ENCODE measurements at regions not wholly inside any gene's neighbourhood (a gene's known extent, or its start where the extent isn't known, plus 50 kb on each side); places are given as distances from the start of the nearest gene placed in this dataset.

GRCh38 chr6:26223650-26224546, 136.7 kb downstream of the HFE start:
- ATAC-seq (peak; percentile 88 to 91), DNase-seq (peak; percentile 49)
- Mint-ChIP-seq H3K36me3 (ENCODE audit: insufficient read depth) (no peaks in the 10 kb centered on the region), H3K4me3 (no peak overlapping the region), H3K27me3 (ENCODE audit: low read depth) (no peaks in the 10 kb centered on the region), H3K4me1 (ENCODE audit: low read depth) (peaks cover 11% of the 10 kb centered on the region), H3K9me3 (no peaks in the 10 kb centered on the region)

GRCh38 chr6:26224547-26224912, 137.3 kb downstream of the HFE start:
- peaks cover 14% of the 10 kb centered on the region for H3K4me1 Mint-ChIP-seq (ENCODE audit: low read depth)
- DNase-seq = no peak
- no peak for ATAC-seq
- H3K27me3 Mint-ChIP-seq (ENCODE audit: low read depth) = no peaks in the 10 kb centered on the region
- no peak overlapping the region for H3K4me3 Mint-ChIP-seq
- no peaks in the 10 kb centered on the region for H3K36me3 Mint-ChIP-seq (ENCODE audit: insufficient read depth)
- H3K9me3 Mint-ChIP-seq = no peaks in the 10 kb centered on the region

GRCh38 chr6:26224940-26225847, 138.0 kb downstream of the HFE start:
- peaks cover 14% of the 10 kb centered on the region for H3K4me1 Mint-ChIP-seq (ENCODE audit: low read depth)
- no peaks in the 10 kb centered on the region for H3K9me3 Mint-ChIP-seq
- no peaks in the 10 kb centered on the region for H3K36me3 Mint-ChIP-seq (ENCODE audit: insufficient read depth)
- no peak for ATAC-seq
- no peaks in the 10 kb centered on the region for H3K27me3 Mint-ChIP-seq (ENCODE audit: low read depth)
- no peak for DNase-seq
- H3K4me3 Mint-ChIP-seq = no peak overlapping the region

GRCh38 chr6:26225848-26226578, 138.8 kb downstream of the HFE start:
- H3K4me3 Mint-ChIP-seq = no peak overlapping the region
- H3K27me3 Mint-ChIP-seq (ENCODE audit: low read depth) = no peaks in the 10 kb centered on the region
- H3K4me1 Mint-ChIP-seq (ENCODE audit: low read depth) = peaks cover 14% of the 10 kb centered on the region
- ATAC-seq = no peak
- H3K36me3 Mint-ChIP-seq (ENCODE audit: insufficient read depth) = no peaks in the 10 kb centered on the region
- DNase-seq = no peak
- no peaks in the 10 kb centered on the region for H3K9me3 Mint-ChIP-seq

GRCh38 chr6:26226579-26226967, 138.4 kb upstream of the BTN3A2 start:
- Mint-ChIP-seq H3K36me3 (ENCODE audit: insufficient read depth) (no peaks in the 10 kb centered on the region), H3K27me3 (ENCODE audit: low read depth) (no peaks in the 10 kb centered on the region), H3K9me3 (no peaks in the 10 kb centered on the region), H3K4me3 (no peak overlapping the region), H3K4me1 (ENCODE audit: low read depth) (peaks cover 14% of the 10 kb centered on the region)
- DNase-seq (no peak), ATAC-seq (no peak)

- H3K4me3 Mint-ChIP-seq = no peak overlapping the region
- no peaks in the 10 kb centered on the region for H3K36me3 Mint-ChIP-seq (ENCODE audit: insufficient read depth)
- no peaks in the 10 kb centered on the region for H3K9me3 Mint-ChIP-seq
- peaks cover 31% of the 10 kb centered on the region for H3K4me1 Mint-ChIP-seq (ENCODE audit: low read depth)
- ATAC-seq (no peak), DNase-seq (no peak)
- no peaks in the 10 kb centered on the region for H3K27me3 Mint-ChIP-seq (ENCODE audit: low read depth)
Measured at GRCh38 chr6:26230351-26230750, 134.6 kb upstream of the BTN3A2 start.

GRCh38 chr6:26231006-26231587, 133.9 kb upstream of the BTN3A2 start:
- Mint-ChIP-seq H3K36me3 (ENCODE audit: insufficient read depth) (no peaks in the 10 kb centered on the region), H3K4me1 (ENCODE audit: low read depth) (peaks cover 36% of the 10 kb centered on the region), H3K27me3 (ENCODE audit: low read depth) (no peaks in the 10 kb centered on the region), H3K9me3 (no peaks in the 10 kb centered on the region), H3K4me3 (no peak overlapping the region)
- ATAC-seq (no peak), DNase-seq (no peak)

GRCh38 chr6:26232306-26232939, 132.6 kb upstream of the BTN3A2 start:
- Mint-ChIP-seq H3K9me3 (no peaks in the 10 kb centered on the region), H3K4me3 (peak overlapping the region; percentile 88), H3K27me3 (ENCODE audit: low read depth) (no peaks in the 10 kb centered on the region), H3K4me1 (ENCODE audit: low read depth) (peaks cover 32% of the 10 kb centered on the region), H3K36me3 (ENCODE audit: insufficient read depth) (no peaks in the 10 kb centered on the region)
- DNase-seq (no peak), ATAC-seq (no peak)

GRCh38 chr6:26232940-26233648, 131.9 kb upstream of the BTN3A2 start:
- H3K9me3 Mint-ChIP-seq = no peaks in the 10 kb centered on the region
- DNase-seq = no peak

GRCh38 chr6:26233649-26234420, 131.2 kb upstream of the BTN3A2 start:
- Mint-ChIP-seq H3K36me3 (ENCODE audit: insufficient read depth) (no peaks in the 10 kb centered on the region), H3K4me3 (peak overlapping the region; percentile 88), H3K4me1 (ENCODE audit: low read depth) (peaks cover 32% of the 10 kb centered on the region), H3K9me3 (no peaks in the 10 kb centered on the region), H3K27me3 (ENCODE audit: low read depth) (no peaks in the 10 kb centered on the region)
- ATAC-seq = peak; percentile 53 to 57
- DNase-seq = peak; percentile 34

More at GRCh38 chr6:26232940-26233648, 131.9 kb upstream of the BTN3A2 start:
- Mint-ChIP-seq H3K36me3 (ENCODE audit: insufficient read depth) (no peaks in the 10 kb centered on the region), H3K4me3 (peak overlapping the region; percentile 88), H3K4me1 (ENCODE audit: low read depth) (peaks cover 32% of the 10 kb centered on the region), H3K27me3 (ENCODE audit: low read depth) (no peaks in the 10 kb centered on the region)
- peak in 1 of 2 donors; percentile 5 for ATAC-seq

- Mint-ChIP-seq H3K36me3 (ENCODE audit: insufficient read depth) (no peaks in the 10 kb centered on the region), H3K9me3 (no peaks in the 10 kb centered on the region), H3K4me1 (ENCODE audit: low read depth) (peaks cover 29% of the 10 kb centered on the region), H3K27me3 (ENCODE audit: low read depth) (no peaks in the 10 kb centered on the region), H3K4me3 (peak overlapping the region; percentile 88)
- DNase-seq = peak; percentile 37
- ATAC-seq = peak; percentile 76 to 81
Measured at GRCh38 chr6:26234421-26235301, 130.3 kb upstream of the BTN3A2 start.

- no peaks in the 10 kb centered on the region for H3K27me3 Mint-ChIP-seq (ENCODE audit: low read depth)
- peak overlapping the region; percentile 88 for H3K4me3 Mint-ChIP-seq
- H3K4me1 Mint-ChIP-seq (ENCODE audit: low read depth) = peaks cover 31% of the 10 kb centered on the region
- DNase-seq (no peak), ATAC-seq (no peak)
- H3K36me3 Mint-ChIP-seq (ENCODE audit: insufficient read depth) = no peaks in the 10 kb centered on the region
- peaks cover 3% of the 10 kb centered on the region for H3K9me3 Mint-ChIP-seq
Measured at GRCh38 chr6:26235302-26235670, 129.7 kb upstream of the BTN3A2 start.
